A673 (cell line): ENCODE measurements at regions not wholly inside any gene's neighbourhood (a gene's known extent, or its start where the extent isn't known, plus 50 kb on each side); places are given as distances from the start of the nearest gene placed in this dataset.

Experiments used
- BruUV-seq: library from RNA; stranded (reverse); fragments of 400-500 nt; replicated peaks from 2 replicates; lab custom pipeline; 2021; lab: Mats Ljungman, UMichigan
- CTCF ChIA-PET: fragments of 300-600 bp; sonication (Branson Sonifier 250); formaldehyde crosslinking; loops from one replicate; lab custom pipeline; 2022; ENCODE audit warnings: antibody characterized with exemption; lab: Charles Lee
- POLR2A ChIA-PET: fragments of 300-600 bp; sonication (Branson Sonifier 250); formaldehyde crosslinking; loops from one replicate; lab custom pipeline; 2022; ENCODE audit warnings: antibody characterized with exemption; ENCODE audit not compliant: low non-redundant PET; lab: Charles Lee
- DNase-seq: peaks from one replicate; pipeline ENCODE4 v3.0.0-alpha.2; 2015; ENCODE audit warnings: low spot score
- H3K27ac ChIP-seq: fragments of 200-600 bp; sonication (generic); 2 replicates; pipeline ENCODE4 v1.5.1; 2016; ENCODE audit warnings: mixed run types, low read depth, mild to moderate bottlenecking, mixed read lengths, antibody characterized with exemption, low read length; ENCODE audit not compliant: poor library complexity, severe bottlenecking
- H3K27me3 ChIP-seq: fragments of 200-600 bp; sonication (generic); replicated peaks from 2 replicates; pipeline ENCODE4 v1.6.1; 2017; ENCODE audit warnings: mixed run types, low read depth, mild to moderate bottlenecking, mixed read lengths, antibody characterized with exemption, low read length; ENCODE audit not compliant: insufficient read depth, poor library complexity
- H3K36me3 ChIP-seq: fragments of 200-600 bp; sonication (generic); 2 replicates; pipeline ENCODE4 v1.6.1; 2016; ENCODE audit warnings: mixed run types, mild to moderate bottlenecking, mixed read lengths, antibody characterized with exemption, low read length; ENCODE audit not compliant: insufficient read depth, poor library complexity, severe bottlenecking
- H3K4me1 ChIP-seq: fragments of 200-600 bp; sonication (generic); 2 replicates; pipeline ENCODE4 v1.6.1; 2017; ENCODE audit warnings: mixed run types, mild to moderate bottlenecking, mixed read lengths, antibody characterized with exemption, low read length; ENCODE audit not compliant: insufficient read depth, poor library complexity, severe bottlenecking
- H3K4me3 ChIP-seq: fragments of 200-600 bp; sonication (generic); 2 replicates; pipeline ENCODE4 v1.5.1; 2016; ENCODE audit warnings: low read depth, mixed run types, mild to moderate bottlenecking, mixed read lengths, low read length; ENCODE audit not compliant: poor library complexity, severe bottlenecking
- H3K9me3 ChIP-seq: fragments of 200-600 bp; sonication (generic); 2 replicates; pipeline ENCODE4 v1.6.1; 2016; ENCODE audit warnings: mixed run types, low read depth, mild to moderate bottlenecking, mixed read lengths, antibody characterized with exemption, low read length; ENCODE audit not compliant: poor library complexity, severe bottlenecking
- EZH2 ChIP-seq: fragments of 200-600 bp; sonication (generic); IDR thresholded peaks from 2 replicates; pipeline ENCODE4 v1.6.1; 2017; ENCODE audit warnings: borderline replicate concordance, low read depth, mild to moderate bottlenecking, mixed read lengths, antibody characterized with exemption, low read length; ENCODE audit not compliant: poor library complexity, severe bottlenecking
- intact Hi-C: fragments of 100-400 bp; cut with micrococcal nuclease; formaldehyde crosslinking; loops from one replicate; pipeline ENCODE4 v1.10.0; 2022; ENCODE audit not compliant: unreplicated experiment
- TF ChIP-seq, protein P1 (sequence below): fragments of 300-800, 200-600 bp; sonication (generic); conservative IDR thresholded peaks from 2 replicates; pipeline ENCODE4 v1.5.1; 2017; ENCODE audit warnings: low read depth, mild to moderate bottlenecking, antibody characterized with exemption, low read length, moderate library complexity, mixed read lengths

DNA sequence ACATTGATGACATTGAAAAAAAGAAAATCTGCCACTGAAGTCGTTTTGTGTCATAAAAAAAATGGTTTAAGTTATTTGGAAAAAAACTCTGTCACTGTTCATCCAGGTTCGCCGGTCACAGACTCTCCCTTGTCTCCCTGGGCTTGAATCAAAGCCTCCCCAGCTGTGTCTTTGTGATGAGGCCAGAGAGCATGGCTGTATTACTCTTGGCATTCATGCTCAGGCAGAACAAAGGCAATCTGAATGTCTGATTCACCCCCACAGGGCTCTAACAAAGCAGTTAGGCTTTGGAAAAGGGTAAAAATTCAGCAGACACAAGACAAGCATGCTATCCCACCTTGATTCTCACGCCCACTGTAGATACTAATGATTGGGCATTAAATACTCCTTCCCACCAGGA, 304.3 kb upstream of the PLD5 start:
- intact Hi-C loops: no loop called here
- ChIA-PET POLR2A (no interaction called here), CTCF (no interaction called here)
- no peak for DNase-seq
- no peak for TF ChIP-seq EZH2
- TF ChIP-seq, protein P1, sequence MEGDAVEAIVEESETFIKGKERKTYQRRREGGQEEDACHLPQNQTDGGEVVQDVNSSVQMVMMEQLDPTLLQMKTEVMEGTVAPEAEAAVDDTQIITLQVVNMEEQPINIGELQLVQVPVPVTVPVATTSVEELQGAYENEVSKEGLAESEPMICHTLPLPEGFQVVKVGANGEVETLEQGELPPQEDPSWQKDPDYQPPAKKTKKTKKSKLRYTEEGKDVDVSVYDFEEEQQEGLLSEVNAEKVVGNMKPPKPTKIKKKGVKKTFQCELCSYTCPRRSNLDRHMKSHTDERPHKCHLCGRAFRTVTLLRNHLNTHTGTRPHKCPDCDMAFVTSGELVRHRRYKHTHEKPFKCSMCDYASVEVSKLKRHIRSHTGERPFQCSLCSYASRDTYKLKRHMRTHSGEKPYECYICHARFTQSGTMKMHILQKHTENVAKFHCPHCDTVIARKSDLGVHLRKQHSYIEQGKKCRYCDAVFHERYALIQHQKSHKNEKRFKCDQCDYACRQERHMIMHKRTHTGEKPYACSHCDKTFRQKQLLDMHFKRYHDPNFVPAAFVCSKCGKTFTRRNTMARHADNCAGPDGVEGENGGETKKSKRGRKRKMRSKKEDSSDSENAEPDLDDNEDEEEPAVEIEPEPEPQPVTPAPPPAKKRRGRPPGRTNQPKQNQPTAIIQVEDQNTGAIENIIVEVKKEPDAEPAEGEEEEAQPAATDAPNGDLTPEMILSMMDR: no peak
- H3K27ac ChIP-seq: no peak overlapping the region
- H3K36me3 ChIP-seq: no peaks in the 10 kb centered on the region
- BruUV-seq: no TSS peak
- no peak overlapping the region for H3K4me3 ChIP-seq
- no peaks in the 10 kb centered on the region for H3K4me1 ChIP-seq
- no peaks in the 10 kb centered on the region for H3K27me3 ChIP-seq
- H3K9me3 ChIP-seq: no peaks in the 10 kb centered on the region

DNA sequence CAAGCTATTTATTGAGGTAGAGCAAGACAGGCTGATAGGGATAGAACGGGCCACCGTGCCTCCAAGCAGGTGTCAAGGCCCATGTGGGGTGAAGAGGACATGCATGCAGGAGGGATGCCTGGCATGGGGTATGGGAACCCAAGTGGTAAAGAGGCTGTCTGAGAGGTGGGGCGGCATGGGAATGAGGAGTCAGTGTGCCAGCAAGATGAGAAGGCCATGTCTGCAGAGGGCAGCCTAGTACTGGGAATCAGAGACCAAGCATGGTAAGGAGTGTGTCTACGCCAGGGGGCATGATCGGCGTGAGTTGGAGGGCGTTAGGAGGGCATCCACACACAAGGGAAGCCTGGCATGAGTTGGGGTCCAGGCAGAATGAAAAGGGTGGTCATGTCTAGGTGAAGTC, 303.7 kb upstream of the PLD5 start:
- no peak overlapping the region for H3K27ac ChIP-seq
- ChIA-PET POLR2A (no interaction called here), CTCF (no interaction called here)
- DNase-seq: no peak
- intact Hi-C loops: no loop called here
- no peaks in the 10 kb centered on the region for H3K4me1 ChIP-seq
- no peaks in the 10 kb centered on the region for H3K27me3 ChIP-seq
- H3K36me3 ChIP-seq: no peaks in the 10 kb centered on the region
- TF ChIP-seq EZH2: no peak
- TF ChIP-seq, protein P1: 0 out of 2 replicates have a peak, but pooled peaks have one; percentile 26
- no peaks in the 10 kb centered on the region for H3K9me3 ChIP-seq
- no TSS peak for BruUV-seq
- H3K4me3 ChIP-seq: no peak overlapping the region

- no peak for DNase-seq
- H3K27ac ChIP-seq: no peak overlapping the region
- H3K4me1 ChIP-seq: no peaks in the 10 kb centered on the region
- no peaks in the 10 kb centered on the region for H3K9me3 ChIP-seq
- H3K27me3 ChIP-seq: no peaks in the 10 kb centered on the region
- TF ChIP-seq, protein P1: no peak
- no peak for TF ChIP-seq EZH2
- H3K4me3 ChIP-seq: no peak overlapping the region
- no peaks in the 10 kb centered on the region for H3K36me3 ChIP-seq
- intact Hi-C loops: no loop called here
- ChIA-PET POLR2A (no interaction called here), CTCF (no interaction called here)
- BruUV-seq: no TSS peak
Measured at GRCh38 chr1:242827538-242827937, 303.0 kb upstream of the PLD5 start.
